ENCODE measurements at regions not wholly inside any gene's neighbourhood (a gene's known extent, or its start where the extent isn't known, plus 50 kb on each side); places are given as distances from the start of the nearest gene placed in this dataset.
"Not testable (repeated sequence)": the region's sequence is repeated elsewhere in the genome, so short reads cannot be mapped to it uniquely, and the experiment has no call there.

GRCh38 chr18:39260565-39260964 is 1695.0 kb upstream of the CELF4 start:
- Histone ChIP-seq H3K27ac (ENCODE audit: low read length) (no peak overlapping the region), H3K27me3 (ENCODE audit: control insufficient read depth in 1 of 2, insufficient read depth in 2 of 2, low read length in 2 of 2) (no peaks in the 10 kb centered on the region), H3K9ac (ENCODE audit: low read length in 2 of 2) (no peak overlapping the region), H3K36me3 (ENCODE audit: control insufficient read depth in 2 of 2, insufficient read depth in 2 of 2, low read length in 2 of 2) (no peaks in the 10 kb centered on the region), H3K4me3 (ENCODE audit: low read length in 2 of 2) (no peak overlapping the region), H3K9me3 (ENCODE audit: control insufficient read depth in 2 of 2, low read length in 2 of 2) (no peaks in the 10 kb centered on the region), H3K4me1 (ENCODE audit: control insufficient read depth, insufficient read depth, low read length) (no peaks in the 10 kb centered on the region)

- Histone ChIP-seq H3K9me3 (ENCODE audit: control insufficient read depth in 2 of 2, low read length in 2 of 2) (no peaks in the 10 kb centered on the region), H3K27ac (ENCODE audit: low read length) (no peak overlapping the region), H3K4me1 (ENCODE audit: control insufficient read depth, insufficient read depth, low read length) (no peaks in the 10 kb centered on the region), H3K27me3 (ENCODE audit: control insufficient read depth in 1 of 2, insufficient read depth in 2 of 2, low read length in 2 of 2) (no peaks in the 10 kb centered on the region), H3K4me3 (ENCODE audit: low read length in 2 of 2) (no peak overlapping the region), H3K9ac (ENCODE audit: low read length in 2 of 2) (no peak overlapping the region), H3K36me3 (ENCODE audit: control insufficient read depth in 2 of 2, insufficient read depth in 2 of 2, low read length in 2 of 2) (no peaks in the 10 kb centered on the region)
Observed at GRCh38 chr18:39259736-39260135, 1694.1 kb upstream of the CELF4 start.

GRCh38 chr18:39244242-39244641 is 1678.6 kb upstream of the CELF4 start:
- H3K9ac ChIP-seq (ENCODE audit: low read length in 2 of 2), result no peak overlapping the region
- no peaks in the 10 kb centered on the region for H3K36me3 ChIP-seq (ENCODE audit: control insufficient read depth in 2 of 2, insufficient read depth in 2 of 2, low read length in 2 of 2)
- H3K27me3 ChIP-seq (ENCODE audit: control insufficient read depth in 1 of 2, insufficient read depth in 2 of 2, low read length in 2 of 2), result no peaks in the 10 kb centered on the region
- no peaks in the 10 kb centered on the region for H3K4me1 ChIP-seq (ENCODE audit: control insufficient read depth, insufficient read depth, low read length)
- no peak overlapping the region for H3K4me3 ChIP-seq (ENCODE audit: low read length in 2 of 2)
- no peaks in the 10 kb centered on the region for H3K9me3 ChIP-seq (ENCODE audit: control insufficient read depth in 2 of 2, low read length in 2 of 2)
- no peak overlapping the region for H3K27ac ChIP-seq (ENCODE audit: low read length)

- Histone ChIP-seq H3K9me3 (ENCODE audit: control insufficient read depth in 2 of 2, low read length in 2 of 2) (no peaks in the 10 kb centered on the region), H3K4me1 (ENCODE audit: control insufficient read depth, insufficient read depth, low read length) (no peaks in the 10 kb centered on the region), H3K36me3 (ENCODE audit: control insufficient read depth in 2 of 2, insufficient read depth in 2 of 2, low read length in 2 of 2) (no peaks in the 10 kb centered on the region), H3K27me3 (ENCODE audit: control insufficient read depth in 1 of 2, insufficient read depth in 2 of 2, low read length in 2 of 2) (no peaks in the 10 kb centered on the region), H3K4me3 (ENCODE audit: low read length in 2 of 2) (no peak overlapping the region), H3K9ac (ENCODE audit: low read length in 2 of 2) (no peak overlapping the region), H3K27ac (ENCODE audit: low read length) (no peak overlapping the region)
Observed at GRCh38 chr18:39241534-39241933, 1675.9 kb upstream of the CELF4 start.

GRCh38 chr18:39238981-39239660 is 1673.5 kb upstream of the CELF4 start:
- Histone ChIP-seq H3K27ac (ENCODE audit: low read length) (no peak overlapping the region), H3K36me3 (ENCODE audit: control insufficient read depth in 2 of 2, insufficient read depth in 2 of 2, low read length in 2 of 2) (no peaks in the 10 kb centered on the region), H3K9ac (ENCODE audit: low read length in 2 of 2) (no peak overlapping the region), H3K9me3 (ENCODE audit: control insufficient read depth in 2 of 2, low read length in 2 of 2) (no peaks in the 10 kb centered on the region), H3K4me1 (ENCODE audit: control insufficient read depth, insufficient read depth, low read length) (no peaks in the 10 kb centered on the region), H3K27me3 (ENCODE audit: control insufficient read depth in 1 of 2, insufficient read depth in 2 of 2, low read length in 2 of 2) (no peaks in the 10 kb centered on the region), H3K4me3 (ENCODE audit: low read length in 2 of 2) (no peak overlapping the region)

- Histone ChIP-seq H3K27me3 (ENCODE audit: control insufficient read depth in 1 of 2, insufficient read depth in 2 of 2, low read length in 2 of 2) (no peaks in the 10 kb centered on the region), H3K4me3 (ENCODE audit: low read length in 2 of 2) (no peak overlapping the region), H3K4me1 (ENCODE audit: control insufficient read depth, insufficient read depth, low read length) (no peaks in the 10 kb centered on the region), H3K36me3 (ENCODE audit: control insufficient read depth in 2 of 2, insufficient read depth in 2 of 2, low read length in 2 of 2) (no peaks in the 10 kb centered on the region), H3K9ac (ENCODE audit: low read length in 2 of 2) (no peak overlapping the region), H3K27ac (ENCODE audit: low read length) (no peak overlapping the region), H3K9me3 (ENCODE audit: control insufficient read depth in 2 of 2, low read length in 2 of 2) (no peaks in the 10 kb centered on the region)
Observed at GRCh38 chr18:39235118-39235719, 1669.6 kb upstream of the CELF4 start.

GRCh38 chr18:39232937-39233336 is 1667.3 kb upstream of the CELF4 start:
- Histone ChIP-seq H3K4me3 (ENCODE audit: low read length in 2 of 2) (no peak overlapping the region), H3K9me3 (ENCODE audit: control insufficient read depth in 2 of 2, low read length in 2 of 2) (no peaks in the 10 kb centered on the region), H3K9ac (ENCODE audit: low read length in 2 of 2) (no peak overlapping the region), H3K27me3 (ENCODE audit: control insufficient read depth in 1 of 2, insufficient read depth in 2 of 2, low read length in 2 of 2) (no peaks in the 10 kb centered on the region), H3K36me3 (ENCODE audit: control insufficient read depth in 2 of 2, insufficient read depth in 2 of 2, low read length in 2 of 2) (no peaks in the 10 kb centered on the region), H3K4me1 (ENCODE audit: control insufficient read depth, insufficient read depth, low read length) (no peaks in the 10 kb centered on the region), H3K27ac (ENCODE audit: low read length) (no peak overlapping the region)

GRCh38 chr18:39232490-39232889 is 1666.9 kb upstream of the CELF4 start:
- Histone ChIP-seq H3K27ac (ENCODE audit: low read length) (no peak overlapping the region), H3K4me1 (ENCODE audit: control insufficient read depth, insufficient read depth, low read length) (no peaks in the 10 kb centered on the region), H3K27me3 (ENCODE audit: control insufficient read depth in 1 of 2, insufficient read depth in 2 of 2, low read length in 2 of 2) (no peaks in the 10 kb centered on the region), H3K9me3 (ENCODE audit: control insufficient read depth in 2 of 2, low read length in 2 of 2) (no peaks in the 10 kb centered on the region), H3K4me3 (ENCODE audit: low read length in 2 of 2) (no peak overlapping the region), H3K9ac (ENCODE audit: low read length in 2 of 2) (no peak overlapping the region), H3K36me3 (ENCODE audit: control insufficient read depth in 2 of 2, insufficient read depth in 2 of 2, low read length in 2 of 2) (no peaks in the 10 kb centered on the region)

GRCh38 chr18:39230086-39230803 is 1664.6 kb upstream of the CELF4 start:
- H3K9ac ChIP-seq (ENCODE audit: low read length in 2 of 2), result no peak overlapping the region
- H3K4me3 ChIP-seq (ENCODE audit: low read length in 2 of 2), result no peak overlapping the region
- no peaks in the 10 kb centered on the region for H3K4me1 ChIP-seq (ENCODE audit: control insufficient read depth, insufficient read depth, low read length)
- H3K9me3 ChIP-seq (ENCODE audit: control insufficient read depth in 2 of 2, low read length in 2 of 2), result no peaks in the 10 kb centered on the region
- no peaks in the 10 kb centered on the region for H3K36me3 ChIP-seq (ENCODE audit: control insufficient read depth in 2 of 2, insufficient read depth in 2 of 2, low read length in 2 of 2)
- no peak overlapping the region for H3K27ac ChIP-seq (ENCODE audit: low read length)
- H3K27me3 ChIP-seq (ENCODE audit: control insufficient read depth in 1 of 2, insufficient read depth in 2 of 2, low read length in 2 of 2), result no peaks in the 10 kb centered on the region

GRCh38 chr18:39227769-39228168 is 1662.2 kb upstream of the CELF4 start:
- H3K4me1 ChIP-seq (ENCODE audit: control insufficient read depth, insufficient read depth, low read length); H3K9me3 ChIP-seq (ENCODE audit: control insufficient read depth in 2 of 2, low read length in 2 of 2); H3K4me3 ChIP-seq (ENCODE audit: low read length in 2 of 2); H3K27me3 ChIP-seq (ENCODE audit: control insufficient read depth in 1 of 2, insufficient read depth in 2 of 2, low read length in 2 of 2); H3K27ac ChIP-seq (ENCODE audit: low read length); H3K36me3 ChIP-seq (ENCODE audit: control insufficient read depth in 2 of 2, insufficient read depth in 2 of 2, low read length in 2 of 2); H3K9ac ChIP-seq (ENCODE audit: low read length in 2 of 2): not testable (repeated sequence)

- no peaks in the 10 kb centered on the region for H3K27me3 ChIP-seq (ENCODE audit: control insufficient read depth in 1 of 2, insufficient read depth in 2 of 2, low read length in 2 of 2)
- H3K9ac ChIP-seq (ENCODE audit: low read length in 2 of 2), result no peak overlapping the region
- H3K4me3 ChIP-seq (ENCODE audit: low read length in 2 of 2), result no peak overlapping the region
- H3K36me3 ChIP-seq (ENCODE audit: control insufficient read depth in 2 of 2, insufficient read depth in 2 of 2, low read length in 2 of 2), result no peaks in the 10 kb centered on the region
- no peak overlapping the region for H3K27ac ChIP-seq (ENCODE audit: low read length)
- H3K9me3 ChIP-seq (ENCODE audit: control insufficient read depth in 2 of 2, low read length in 2 of 2), result no peaks in the 10 kb centered on the region
- no peaks in the 10 kb centered on the region for H3K4me1 ChIP-seq (ENCODE audit: control insufficient read depth, insufficient read depth, low read length)
Observed at GRCh38 chr18:39225373-39225772, 1659.8 kb upstream of the CELF4 start.

Data from stomach smooth muscle (tissue), 2 donors.